ENCODE measurements at regions not wholly inside any gene's neighbourhood (a gene's known extent, or its start where the extent isn't known, plus 50 kb on each side); places are given as distances from the start of the nearest gene placed in this dataset.

DNA sequence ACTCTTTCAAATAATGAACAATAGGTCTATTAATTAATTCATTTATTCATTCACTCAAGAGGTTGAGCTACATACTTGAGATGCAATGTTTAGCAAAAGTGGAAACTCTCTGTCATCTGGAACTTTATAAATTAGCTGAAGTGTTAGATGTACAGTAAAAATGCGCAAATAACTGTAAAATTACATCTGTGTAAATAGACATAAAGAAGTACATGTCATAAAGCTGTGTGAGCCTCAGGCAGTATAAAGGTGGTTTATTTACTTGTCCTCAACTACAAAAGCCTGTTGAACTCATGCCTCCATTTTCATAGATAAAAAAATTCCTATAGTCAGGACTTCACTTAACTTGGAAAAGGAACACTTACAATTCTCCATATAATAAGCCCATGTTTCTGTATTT lies 343.1 kb downstream of the CDH11 start:
- Mint-ChIP-seq H3K27ac (ENCODE audit: unreplicated experiment) (no peak overlapping the region), H3K27me3 (ENCODE audit: insufficient read depth, unreplicated experiment) (peaks cover 2% of the 10 kb centered on the region), H3K36me3 (ENCODE audit: insufficient read depth, unreplicated experiment) (no peaks in the 10 kb centered on the region), H3K4me1 (ENCODE audit: low read depth, unreplicated experiment) (no peaks in the 10 kb centered on the region), H3K9me3 (ENCODE audit: unreplicated experiment) (no peaks in the 10 kb centered on the region), H3K4me3 (ENCODE audit: unreplicated experiment) (no peak overlapping the region)
- no peak overlapping the region for H3K4me3 ChIP-seq (ENCODE audit: low read depth, low read length)
- CTCF ChIA-PET = no interaction called here
- no peaks in the 10 kb centered on the region for H3K4me1 ChIP-seq
- H3K9me3 ChIP-seq = 0 out of 2 replicates have a peak, but pooled peaks cover 3% of the 10 kb centered on the region
- no peaks in the 10 kb centered on the region for H3K36me3 ChIP-seq (ENCODE audit: control insufficient read depth, insufficient read depth, low read length)
- no peaks in the 10 kb centered on the region for H3K27me3 ChIP-seq (replicated peaks; ENCODE audit: control insufficient read depth, insufficient read depth, low read length)
- no peak for DNase-seq
- BruUV-seq (replicated peaks) = no TSS peak
- intact Hi-C loops (cut with micrococcal nuclease; ENCODE audit: unreplicated experiment) = no loop called here
- POLR2A ChIA-PET = no interaction called here
- TF ChIP-seq, protein P1, sequence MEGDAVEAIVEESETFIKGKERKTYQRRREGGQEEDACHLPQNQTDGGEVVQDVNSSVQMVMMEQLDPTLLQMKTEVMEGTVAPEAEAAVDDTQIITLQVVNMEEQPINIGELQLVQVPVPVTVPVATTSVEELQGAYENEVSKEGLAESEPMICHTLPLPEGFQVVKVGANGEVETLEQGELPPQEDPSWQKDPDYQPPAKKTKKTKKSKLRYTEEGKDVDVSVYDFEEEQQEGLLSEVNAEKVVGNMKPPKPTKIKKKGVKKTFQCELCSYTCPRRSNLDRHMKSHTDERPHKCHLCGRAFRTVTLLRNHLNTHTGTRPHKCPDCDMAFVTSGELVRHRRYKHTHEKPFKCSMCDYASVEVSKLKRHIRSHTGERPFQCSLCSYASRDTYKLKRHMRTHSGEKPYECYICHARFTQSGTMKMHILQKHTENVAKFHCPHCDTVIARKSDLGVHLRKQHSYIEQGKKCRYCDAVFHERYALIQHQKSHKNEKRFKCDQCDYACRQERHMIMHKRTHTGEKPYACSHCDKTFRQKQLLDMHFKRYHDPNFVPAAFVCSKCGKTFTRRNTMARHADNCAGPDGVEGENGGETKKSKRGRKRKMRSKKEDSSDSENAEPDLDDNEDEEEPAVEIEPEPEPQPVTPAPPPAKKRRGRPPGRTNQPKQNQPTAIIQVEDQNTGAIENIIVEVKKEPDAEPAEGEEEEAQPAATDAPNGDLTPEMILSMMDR (IDR thresholded peaks at IDR 0.05; ENCODE audit: insufficient read depth in 1 of 2, low read depth in 1 of 2, low read length in 1 of 2, severe bottlenecking in 1 of 2, unreplicated experiment in 1 of 2) = no peak

DNA sequence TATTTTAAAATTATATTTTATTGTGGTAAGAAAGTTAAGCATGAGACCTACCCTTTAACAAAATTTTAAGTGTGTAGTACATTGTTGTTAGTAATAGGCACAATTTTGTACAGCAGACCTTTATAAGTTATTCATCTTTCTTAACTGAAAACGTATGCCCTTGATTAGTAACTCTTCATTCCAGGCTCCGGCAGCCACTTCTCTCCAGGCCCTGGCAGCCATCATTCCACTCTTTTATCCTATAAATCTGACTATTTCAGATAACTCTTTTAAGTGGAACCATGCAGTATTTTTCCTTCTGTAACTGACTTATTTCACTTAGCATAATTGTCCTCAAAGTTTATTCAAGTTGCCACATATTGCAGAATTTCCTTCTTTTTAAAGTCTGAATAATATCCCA lies 348.2 kb downstream of the CDH11 start:
- TF ChIP-seq, protein P1 (IDR thresholded peaks at IDR 0.05; ENCODE audit: insufficient read depth in 1 of 2, low read depth in 1 of 2, low read length in 1 of 2, severe bottlenecking in 1 of 2, unreplicated experiment in 1 of 2) = no peak
- Histone ChIP-seq H3K27me3 (replicated peaks; ENCODE audit: control insufficient read depth, insufficient read depth, low read length) (no peaks in the 10 kb centered on the region), H3K4me3 (ENCODE audit: low read depth, low read length) (no peak overlapping the region), H3K9me3 (0 out of 2 replicates have a peak, but pooled peaks cover 3% of the 10 kb centered on the region), H3K36me3 (ENCODE audit: control insufficient read depth, insufficient read depth, low read length) (no peaks in the 10 kb centered on the region), H3K4me1 (no peaks in the 10 kb centered on the region)
- DNase-seq = no peak
- intact Hi-C loops (cut with micrococcal nuclease; ENCODE audit: unreplicated experiment) = no loop called here
- Mint-ChIP-seq H3K27ac (ENCODE audit: unreplicated experiment) (no peak overlapping the region), H3K9me3 (ENCODE audit: unreplicated experiment) (no peaks in the 10 kb centered on the region), H3K27me3 (ENCODE audit: insufficient read depth, unreplicated experiment) (no peaks in the 10 kb centered on the region), H3K4me3 (ENCODE audit: unreplicated experiment) (no peak overlapping the region), H3K4me1 (ENCODE audit: low read depth, unreplicated experiment) (no peaks in the 10 kb centered on the region), H3K36me3 (ENCODE audit: insufficient read depth, unreplicated experiment) (no peaks in the 10 kb centered on the region)
- ChIA-PET CTCF (no interaction called here), POLR2A (no interaction called here)
- no TSS peak for BruUV-seq (replicated peaks)

DNA sequence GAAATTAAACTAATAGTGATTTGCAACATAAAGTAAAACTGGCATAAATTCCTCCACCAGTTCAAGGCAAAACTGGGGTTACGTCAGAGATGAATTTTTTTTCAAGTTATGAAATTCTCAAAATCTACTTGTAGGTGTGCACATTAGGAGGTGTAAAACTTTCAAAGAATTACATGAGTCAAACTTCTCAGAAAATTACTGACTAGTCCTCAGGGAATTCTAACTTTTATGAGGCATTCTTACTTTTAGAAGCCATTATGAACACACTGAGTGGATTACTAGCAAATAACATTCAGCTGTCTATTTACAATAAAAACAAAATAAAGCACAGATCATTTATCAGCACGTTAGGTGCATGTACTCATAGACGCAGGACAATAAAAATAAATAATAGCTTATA lies 348.7 kb downstream of the CDH11 start:
- Histone ChIP-seq H3K4me1 (no peaks in the 10 kb centered on the region), H3K9me3 (0 out of 2 replicates have a peak, but pooled peaks cover 3% of the 10 kb centered on the region), H3K27me3 (replicated peaks; ENCODE audit: control insufficient read depth, insufficient read depth, low read length) (no peaks in the 10 kb centered on the region), H3K4me3 (ENCODE audit: low read depth, low read length) (no peak overlapping the region), H3K36me3 (ENCODE audit: control insufficient read depth, insufficient read depth, low read length) (no peaks in the 10 kb centered on the region)
- no TSS peak for BruUV-seq (replicated peaks)
- H3K4me1 Mint-ChIP-seq (ENCODE audit: low read depth, unreplicated experiment) = no peaks in the 10 kb centered on the region
- no peaks in the 10 kb centered on the region for H3K9me3 Mint-ChIP-seq (ENCODE audit: unreplicated experiment)
- H3K27ac Mint-ChIP-seq (ENCODE audit: unreplicated experiment) = no peak overlapping the region
- DNase-seq = no peak
- intact Hi-C loops (cut with micrococcal nuclease; ENCODE audit: unreplicated experiment) = no loop called here
- H3K36me3 Mint-ChIP-seq (ENCODE audit: insufficient read depth, unreplicated experiment) = no peaks in the 10 kb centered on the region
- ChIA-PET CTCF (no interaction called here), POLR2A (no interaction called here)
- H3K27me3 Mint-ChIP-seq (ENCODE audit: insufficient read depth, unreplicated experiment) = no peaks in the 10 kb centered on the region
- H3K4me3 Mint-ChIP-seq (ENCODE audit: unreplicated experiment) = no peak overlapping the region
- TF ChIP-seq, protein P1 (IDR thresholded peaks at IDR 0.05; ENCODE audit: insufficient read depth in 1 of 2, low read depth in 1 of 2, low read length in 1 of 2, severe bottlenecking in 1 of 2, unreplicated experiment in 1 of 2) = no peak
